ENCODE measurements at regions not wholly inside any gene's neighbourhood (a gene's known extent, or its start where the extent isn't known, plus 50 kb on each side); places are given as distances from the start of the nearest gene placed in this dataset.

- TF ChIP-seq CTCF (conservative IDR thresholded peaks at IDR 0.05; ENCODE audit: low read length) (no peak), EZH2phosphoT487 (IDR thresholded peaks at IDR 0.05; ENCODE audit: borderline replicate concordance, low read depth, low read length) (no peak)
Observed at GRCh38 chr18:38406607-38407006, 841.0 kb upstream of the CELF4 start.
